Heart right ventricle (tissue), 16 donors: ENCODE measurements at regions not wholly inside any gene's neighbourhood (a gene's known extent, or its start where the extent isn't known, plus 50 kb on each side); places are given as distances from the start of the nearest gene placed in this dataset.

Experiments
- ATAC-seq, 8 donors: fragments of 200-7000 bp; cut with Tn5 transposase; one replicate each; pipeline ENCODE4 v1.9.1; 2020; ENCODE audit warnings: mild to moderate bottlenecking in 8 of 8, moderate library complexity in 8 of 8, moderate number of reproducible peaks in 1 of 8
- DNase-seq, 2 donors: peaks; one replicate each; pipeline ENCODE4 v3.0.0-alpha.2; 2020
- H3K27ac ChIP-seq, 10 donors: fragments of 200-600 bp; sonication (generic) in 2 of 10; one replicate each; pipeline versions ENCODE4 v1.5.0 to v1.8.0; 2020 to 2022; ENCODE audit warnings: mild to moderate bottlenecking in 3 of 10
- H3K27me3 ChIP-seq, 7 donors: fragments of 200-600 bp; one replicate each; pipeline ENCODE4 v1.8.0; 2021 to 2022; ENCODE audit warnings: mild to moderate bottlenecking in 2 of 7
- H3K36me3 ChIP-seq, 9 donors: fragments of 200-600 bp; sonication (generic) in 1 of 9; one replicate each; pipeline versions ENCODE4 v1.5.0 to v1.8.0; 2020 to 2022; ENCODE audit warnings: mild to moderate bottlenecking in 2 of 9
- H3K4me1 ChIP-seq, 9 donors: fragments of 200-600 bp; sonication (generic) in 1 of 9; one replicate each; pipeline versions ENCODE4 v1.5.0 to v1.8.0; 2020 to 2022; ENCODE audit warnings: mild to moderate bottlenecking in 4 of 9
- H3K4me3 ChIP-seq, 10 donors: fragments of 200-600 bp; sonication (generic) in 2 of 10; one replicate each; pipeline versions ENCODE4 v1.5.0 to v1.8.0; 2020 to 2022; ENCODE audit warnings: mild to moderate bottlenecking in 7 of 10, moderate library complexity in 2 of 10
- H3K9me3 ChIP-seq, 11 donors: fragments of 200-600 bp in 10 of 11; sonication (generic) in 2 of 11; one replicate each; pipeline versions ENCODE4 v1.5.0 to v1.8.0; 2013 to 2022; ENCODE audit warnings: mild to moderate bottlenecking in 2 of 11, control low read depth in 1 of 11, moderate library complexity in 1 of 11
- CTCF ChIP-seq, 9 donors: fragments of 200-600 bp; sonication (generic) in 2 of 9; IDR thresholded peaks; one replicate each; pipeline versions ENCODE4 v1.5.0 to v1.8.0; 2021 to 2022; ENCODE audit warnings: antibody characterized with exemption in 9 of 9, mild to moderate bottlenecking in 5 of 9, moderate library complexity in 1 of 9
- WGBS, 2 donors: extraction: QIAGEN DNeasy Blood & Tissue Kit; methylation state at CpG; one replicate each; pipeline ENCODE4 v1.1.7; 2013; ENCODE audit warnings: inconsistent platforms in 1 of 2; 5-methylcytosine and 5-hydroxymethylcytosine counted together
- intact Hi-C, 10 donors: fragments of 100-400 bp; cut with DNase I; formaldehyde crosslinking; loops; one replicate each; pipeline versions ENCODE4 v1.11.1 to v1.14.2; 2022
- donor health status: Arrhythmogenic right ventricular cardiomyopathy.
- donor health status: ischemic (EF 13 %, LVEDD 7.1; RV severe dilation, severe dysfunction).
- donor health status: healthy with polysubstance abuse.
- donor health status: DM: no; HTN: yes; CAD: no.
- donor health status: DM: no; HTN: no; CAD: no.
- donor health status: ischemic (EF 25% LVEDD 6.9; RV normal size, moderate dysfunction).
- donor health status: ischemic (EF 25% LVEDD 5.7; RV mildly dilated, moderate dysfunction).
- donor health status: healthy.
- donor health status: DM: yes; HTN: yes; CAD: no.
- donor health status: Ischemic cardiomyopathy.
- donor health status: ischemic (EF 35%, LVEDD 5.7; RV mildly dilated, moderate dysfunction).
- donor health status: nonischemic (EF 11% LVEDD 7.7; RV severe dilation, severe dysfunction).
- donor health status: DM: yes; HTN: yes; CAD: no.
- donor health status: PGD.
- donor health status: ischemic (EF 29% LVEDD 5.4; RV normal size, mild dysfunction).
- donor health status: nonischemic (EF 23%, LVEDD 6.1; RV moderate dilation, normal function).

GRCh38 chr20:41892031-41892430, 273.9 kb upstream of the CHD6 start:
- intact Hi-C loops = loop anchor here in 1 of 10 donors (5.0 kb wide), 1 partner anchor 1295 kb away; the partner anchor contains the start of gene PTPRT
- ATAC-seq (no peak), DNase-seq (no peak)
- Histone ChIP-seq H3K4me3 (no peak overlapping the region), H3K4me1 (no peaks in the 10 kb centered on the region), H3K9me3 (no peaks in the 10 kb centered on the region), H3K27ac (no peak overlapping the region), H3K27me3 (peaks cover 0 to 28% (median 3%) of the 10 kb centered on the region in 7 donors), H3K36me3 (no peaks in the 10 kb centered on the region)
- WGBS, 2 donors = 78 to 80% methylated on average over 5 of the region's 5 CpGs
- no peak for TF ChIP-seq CTCF (IDR thresholded peaks at IDR 0.05)

- intact Hi-C loops = loop anchor here in 2 of 10 donors (5.0 to 10.0 kb wide), 2 partner anchors 1295 to 1297 kb away; partner anchors contain the start of gene PTPRT (in 2 of the 2)
- ATAC-seq = no peak
- 42 to 57% methylated on average over 4 of the region's 4 CpGs for WGBS, 2 donors
These were observed 271.7 kb upstream of the CHD6 start for GRCh38 chr20:41889844-41890224.

GRCh38 chr20:41889126-41889843, 271.1 kb upstream of the CHD6 start:
- Histone ChIP-seq H3K4me3 (no peak overlapping the region), H3K27me3 (peaks cover 0 to 24% (median 0%) of the 10 kb centered on the region in 7 donors), H3K9me3 (no peaks in the 10 kb centered on the region), H3K4me1 (no peaks in the 10 kb centered on the region), H3K36me3 (no peaks in the 10 kb centered on the region), H3K27ac (no peak overlapping the region)
- no peak for ATAC-seq
- intact Hi-C loops = loop anchor here in 1 of 10 donors (10.0 kb wide), 1 partner anchor 1296 kb away; the partner anchor contains the start of gene PTPRT
- peak in 6 of 9 donors; percentile 13 to 46 (median 34) for TF ChIP-seq CTCF (IDR thresholded peaks at IDR 0.05)
- 64% methylated on average over 3 of the region's 3 CpGs for WGBS, 2 donors
- no peak for DNase-seq

More at GRCh38 chr20:41889844-41890224, 271.7 kb upstream of the CHD6 start:
- H3K36me3 ChIP-seq = no peaks in the 10 kb centered on the region
- H3K27ac ChIP-seq = no peak overlapping the region
- H3K4me3 ChIP-seq = no peak overlapping the region
- TF ChIP-seq CTCF (IDR thresholded peaks at IDR 0.05) = no peak
- peaks cover 0 to 28% (median 0%) of the 10 kb centered on the region in 7 donors for H3K27me3 ChIP-seq
- no peaks in the 10 kb centered on the region for H3K9me3 ChIP-seq
- H3K4me1 ChIP-seq = no peaks in the 10 kb centered on the region
- no peak for DNase-seq

GRCh38 chr20:41888434-41888833, 270.3 kb upstream of the CHD6 start:
- 82 to 85% methylated on average over 8 of the region's 8 CpGs for WGBS, 2 donors

More at GRCh38 chr20:41888434-41888833, 270.3 kb upstream of the CHD6 start:
- TF ChIP-seq CTCF (IDR thresholded peaks at IDR 0.05) = no peak
- intact Hi-C loops = loop anchor here in 1 of 10 donors (10.0 kb wide), 1 partner anchor 1296 kb away; the partner anchor contains the start of gene PTPRT
- Histone ChIP-seq H3K27ac (no peak overlapping the region), H3K27me3 (peaks cover 0 to 24% (median 0%) of the 10 kb centered on the region in 7 donors), H3K4me1 (no peaks in the 10 kb centered on the region), H3K36me3 (no peaks in the 10 kb centered on the region), H3K4me3 (no peak overlapping the region), H3K9me3 (no peaks in the 10 kb centered on the region)
- ATAC-seq = no peak
- no peak for DNase-seq
